Uterus (tissue), 2 donors: ENCODE measurements at regions not wholly inside any gene's neighbourhood (a gene's known extent, or its start where the extent isn't known, plus 50 kb on each side); places are given as distances from the start of the nearest gene placed in this dataset.

Experiments
- CTCF ChIP-seq, 4 experiments: fragments of 200-600 bp in 2 of 4; fragments of 450-650 bp in 2 of 4; sonication (generic) in 2 of 4; IDR thresholded peaks; one replicate each; pipeline ENCODE4 v1.5.1; 2016 to 2019; ENCODE audit warnings: antibody characterized with exemption in 4 of 4, mild to moderate bottlenecking in 2 of 4, moderate library complexity in 1 of 4
- POLR2A ChIP-seq, 2 donors: fragments of 450-650 bp; IDR thresholded peaks; one replicate each; pipeline ENCODE4 v1.6.1; 2016; ENCODE audit warnings: antibody characterized with exemption in 2 of 2, mild to moderate bottlenecking in 1 of 2, moderate library complexity in 1 of 2

GRCh38 chr6:101042966-101043365 is 161.8 kb upstream of the ASCC3 start:
- TF ChIP-seq CTCF (IDR thresholded peaks at IDR 0.05) (no peak), POLR2A (IDR thresholded peaks at IDR 0.05) (no peak)
